Natural killer cell (primary cell): ENCODE measurements at regions not wholly inside any gene's neighbourhood (a gene's known extent, or its start where the extent isn't known, plus 50 kb on each side); places are given as distances from the start of the nearest gene placed in this dataset.

ENCODE experiments used
- ATAC-seq, 3 donors: fragments of 150-1000 bp in 2 of 3; fragments of 200-7000 bp in 1 of 3; cut with Tn5 transposase; 1 replicate in 1 of 3; 2 replicates in 2 of 3; pipeline ENCODE4 v1.10.0; 2021; ENCODE audit warnings: mild to moderate bottlenecking in 2 of 3, moderate library complexity in 2 of 3
- DNase-seq, 2 donors: peaks; one replicate each; pipeline versions ENCODE4 v3.0.0 to v3.0.0-alpha.2; 2013 to 2021; ENCODE audit warnings: mixed read lengths in 1 of 2
- H3K27ac ChIP-seq: one replicate; pipeline ENCODE4 v1.5.1; 2013; ENCODE audit warnings: mild to moderate bottlenecking, low read length
- H3K27me3 ChIP-seq: one replicate; pipeline ENCODE4 v1.6.1; 2013; ENCODE audit warnings: low read length; ENCODE audit not compliant: control insufficient read depth, insufficient read depth
- H3K36me3 ChIP-seq: one replicate; pipeline ENCODE4 v1.6.1; 2013; ENCODE audit warnings: low read length; ENCODE audit not compliant: control insufficient read depth, insufficient read depth
- H3K4me1 ChIP-seq: one replicate; pipeline ENCODE4 v1.6.1; 2013; ENCODE audit warnings: low read length; ENCODE audit not compliant: control insufficient read depth, insufficient read depth
- H3K4me3 ChIP-seq: one replicate; pipeline ENCODE4 v1.5.1; 2013; ENCODE audit warnings: low read length
- H3K9me3 ChIP-seq: one replicate; pipeline ENCODE4 v1.6.1; 2013; ENCODE audit warnings: low read length; ENCODE audit not compliant: control insufficient read depth, insufficient read depth
- H3K27ac Mint-ChIP-seq, 2 donors: one replicate each; pipeline ENCODE4 v1.8.0; 2022; ENCODE audit warnings: mild to moderate bottlenecking in 2 of 2, mixed read lengths in 2 of 2, moderate library complexity in 1 of 2
- H3K27me3 Mint-ChIP-seq, 2 donors: one replicate each; pipeline ENCODE4 v1.8.0; 2022; ENCODE audit warnings: low read depth in 2 of 2, mixed read lengths in 2 of 2
- H3K36me3 Mint-ChIP-seq: one replicate; pipeline ENCODE4 v1.8.0; 2022; ENCODE audit warnings: mixed read lengths
- H3K4me1 Mint-ChIP-seq, 2 donors: one replicate each; pipeline ENCODE4 v1.8.0; 2022; ENCODE audit warnings: mixed read lengths in 2 of 2
- H3K4me3 Mint-ChIP-seq: one replicate; pipeline ENCODE4 v1.8.0; 2022; ENCODE audit warnings: mild to moderate bottlenecking, moderate library complexity, mixed read lengths
- H3K9me3 Mint-ChIP-seq, 2 donors: one replicate each; pipeline ENCODE4 v1.8.0; 2022; ENCODE audit warnings: mixed read lengths in 2 of 2
- WGBS: methylation state at CpG from one replicate; pipeline ENCODE4 v1.1.7; 2013; ENCODE audit warnings: missing lambda C conversion rate; ENCODE audit not compliant: insufficient coverage; 5-methylcytosine and 5-hydroxymethylcytosine counted together
- intact Hi-C: fragments of 100-400 bp; cut with micrococcal nuclease; formaldehyde crosslinking; loops from one replicate; pipeline ENCODE4 v1.14.2; 2022
- TF ChIP-seq, protein P1 (sequence below): fragments of 200-600 bp; IDR thresholded peaks from one replicate; pipeline ENCODE4 v1.8.0; 2022; ENCODE audit warnings: antibody characterized with exemption

DNA sequence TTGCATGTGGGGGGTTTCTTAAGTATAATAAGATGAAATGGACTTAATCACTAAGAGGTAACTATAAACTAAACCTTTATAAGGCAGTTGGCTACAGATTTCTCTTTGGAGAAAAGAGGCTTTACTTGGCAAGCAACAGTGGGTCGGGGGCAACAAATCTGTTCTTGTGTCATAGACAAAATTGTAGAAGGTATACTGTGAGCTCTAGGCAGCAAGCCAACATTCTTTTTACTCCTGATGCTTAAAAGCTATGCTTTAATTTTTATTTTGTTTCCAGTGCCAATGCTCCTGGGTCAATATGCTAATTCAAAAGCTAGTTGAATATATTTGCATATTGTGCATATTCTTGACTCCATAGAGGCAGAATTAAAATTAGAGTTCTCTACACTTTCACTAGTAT, 495.4 kb downstream of the BTBD3 start:
- Histone ChIP-seq H3K9me3 (peaks cover 14% of the 10 kb centered on the region), H3K36me3 (no peaks in the 10 kb centered on the region), H3K4me1 (no peaks in the 10 kb centered on the region), H3K27me3 (no peaks in the 10 kb centered on the region), H3K27ac (no peak overlapping the region), H3K4me3 (no peak overlapping the region)
- Mint-ChIP-seq H3K36me3 (no peaks in the 10 kb centered on the region), H3K4me3 (no peak overlapping the region), H3K27me3 (no peaks in the 10 kb centered on the region), H3K9me3 (peaks cover 8 to 17% of the 10 kb centered on the region in 2 donors), H3K27ac (no peak overlapping the region), H3K4me1 (no peaks in the 10 kb centered on the region)
- ATAC-seq (no peak), DNase-seq (no peak)
- intact Hi-C loops: no loop called here
- 71% methylated on average over 1 of the region's 1 CpG for WGBS
- TF ChIP-seq, protein P1, sequence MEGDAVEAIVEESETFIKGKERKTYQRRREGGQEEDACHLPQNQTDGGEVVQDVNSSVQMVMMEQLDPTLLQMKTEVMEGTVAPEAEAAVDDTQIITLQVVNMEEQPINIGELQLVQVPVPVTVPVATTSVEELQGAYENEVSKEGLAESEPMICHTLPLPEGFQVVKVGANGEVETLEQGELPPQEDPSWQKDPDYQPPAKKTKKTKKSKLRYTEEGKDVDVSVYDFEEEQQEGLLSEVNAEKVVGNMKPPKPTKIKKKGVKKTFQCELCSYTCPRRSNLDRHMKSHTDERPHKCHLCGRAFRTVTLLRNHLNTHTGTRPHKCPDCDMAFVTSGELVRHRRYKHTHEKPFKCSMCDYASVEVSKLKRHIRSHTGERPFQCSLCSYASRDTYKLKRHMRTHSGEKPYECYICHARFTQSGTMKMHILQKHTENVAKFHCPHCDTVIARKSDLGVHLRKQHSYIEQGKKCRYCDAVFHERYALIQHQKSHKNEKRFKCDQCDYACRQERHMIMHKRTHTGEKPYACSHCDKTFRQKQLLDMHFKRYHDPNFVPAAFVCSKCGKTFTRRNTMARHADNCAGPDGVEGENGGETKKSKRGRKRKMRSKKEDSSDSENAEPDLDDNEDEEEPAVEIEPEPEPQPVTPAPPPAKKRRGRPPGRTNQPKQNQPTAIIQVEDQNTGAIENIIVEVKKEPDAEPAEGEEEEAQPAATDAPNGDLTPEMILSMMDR: no peak

DNA sequence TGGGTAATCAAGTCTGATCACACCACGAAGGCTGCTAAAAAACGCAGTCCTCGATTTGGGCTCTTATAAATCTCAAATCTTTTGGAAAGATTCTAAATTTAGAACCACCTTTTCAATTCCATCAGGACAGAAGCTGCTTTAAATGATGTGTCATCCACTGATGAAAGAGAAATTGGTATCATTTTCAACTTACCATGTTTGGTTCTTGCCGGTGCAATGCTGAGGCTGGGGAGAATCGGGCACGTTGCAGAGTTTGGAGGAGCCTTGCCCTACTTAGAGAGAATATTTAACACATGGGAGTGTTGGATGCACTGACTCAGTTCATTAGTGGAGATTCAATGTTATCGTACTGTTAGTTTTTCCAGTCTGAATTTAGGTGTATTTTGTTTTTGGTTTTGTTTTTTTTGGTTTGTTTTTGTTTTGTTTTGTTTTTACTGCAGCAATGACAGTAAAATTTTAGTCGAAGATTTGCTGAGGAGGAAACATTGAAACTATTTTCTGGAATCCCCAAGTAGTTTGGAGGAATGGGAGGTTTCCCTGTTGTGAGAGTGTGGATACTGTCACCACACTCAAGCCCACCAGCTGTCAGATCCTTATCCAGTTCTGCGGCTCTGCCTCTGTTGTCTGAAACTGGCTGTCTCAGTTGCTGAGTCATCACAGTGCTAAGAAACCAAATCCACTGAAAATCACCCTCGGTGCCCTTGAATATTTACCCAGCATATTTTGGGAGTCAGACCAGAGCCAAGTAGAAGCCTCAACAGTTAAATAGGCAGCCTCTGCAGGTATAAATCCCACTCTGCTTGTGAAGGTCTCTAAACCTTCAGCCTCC, 497.0 kb downstream of the BTBD3 start:
- Mint-ChIP-seq H3K27ac (no peak overlapping the region), H3K36me3 (no peaks in the 10 kb centered on the region), H3K4me1 (no peaks in the 10 kb centered on the region), H3K27me3 (no peaks in the 10 kb centered on the region), H3K4me3 (no peak overlapping the region), H3K9me3 (peaks cover 8 to 13% of the 10 kb centered on the region in 2 donors)
- TF ChIP-seq, protein P1: no peak
- no peak for ATAC-seq
- Histone ChIP-seq H3K27ac (no peak overlapping the region), H3K36me3 (no peaks in the 10 kb centered on the region), H3K9me3 (peaks cover 7% of the 10 kb centered on the region), H3K4me1 (no peaks in the 10 kb centered on the region), H3K27me3 (no peaks in the 10 kb centered on the region), H3K4me3 (no peak overlapping the region)
- intact Hi-C loops: no loop called here
- DNase-seq: no peak
- 57% methylated on average over 10 of the region's 10 CpGs for WGBS

DNA sequence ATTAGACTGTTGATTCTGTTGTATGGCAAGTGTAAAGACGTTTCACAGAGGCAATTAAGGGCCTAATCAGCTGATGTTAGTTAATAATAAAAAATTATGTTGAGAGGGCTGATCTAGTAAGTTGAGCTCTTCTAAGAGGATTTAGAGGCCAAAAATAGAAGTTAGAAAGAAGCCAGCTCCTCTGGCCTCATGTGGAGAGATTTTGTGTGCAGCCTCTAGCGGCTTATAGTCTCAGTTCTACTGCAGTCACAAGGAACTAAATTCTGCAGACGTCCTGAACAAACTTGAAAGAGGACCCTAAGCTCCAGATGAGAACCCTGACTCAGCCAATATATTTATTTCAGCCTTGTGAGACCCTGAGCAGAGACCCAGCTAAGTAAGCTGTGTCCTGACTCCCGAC, 498.6 kb downstream of the BTBD3 start:
- DNase-seq (no peak), ATAC-seq (no peak)
- Mint-ChIP-seq H3K27me3 (no peaks in the 10 kb centered on the region), H3K4me3 (no peak overlapping the region), H3K36me3 (no peaks in the 10 kb centered on the region), H3K9me3 (peaks cover 7 to 13% of the 10 kb centered on the region in 2 donors), H3K27ac (no peak overlapping the region), H3K4me1 (no peaks in the 10 kb centered on the region)
- no peaks in the 10 kb centered on the region for H3K27me3 ChIP-seq
- peaks cover 7% of the 10 kb centered on the region for H3K9me3 ChIP-seq
- H3K36me3 ChIP-seq: no peaks in the 10 kb centered on the region
- intact Hi-C loops: no loop called here
- TF ChIP-seq, protein P1: no peak
- no peaks in the 10 kb centered on the region for H3K4me1 ChIP-seq
- 75% methylated on average over 4 of the region's 4 CpGs for WGBS
- H3K27ac ChIP-seq: no peak overlapping the region
- H3K4me3 ChIP-seq: no peak overlapping the region

DNA sequence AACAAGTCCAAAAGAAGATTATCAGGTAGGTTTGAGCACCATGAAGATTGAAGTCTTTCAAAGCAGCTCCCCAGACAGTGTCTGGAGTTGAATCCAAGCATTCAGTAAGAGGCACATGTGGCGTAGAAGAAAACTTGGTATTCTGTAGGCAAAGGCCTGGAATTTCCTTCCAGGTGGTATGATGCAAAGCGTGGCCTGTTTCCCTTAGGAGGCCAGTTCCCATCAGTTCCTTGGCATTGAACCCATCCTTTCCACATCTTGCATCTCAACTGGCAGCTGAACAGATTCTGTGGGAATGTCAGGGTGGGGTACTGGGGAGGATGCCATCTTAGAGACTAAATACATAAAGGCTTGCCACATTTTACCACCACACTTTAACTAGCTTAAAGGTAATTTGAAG, 516.0 kb downstream of the BTBD3 start:
- Mint-ChIP-seq H3K27me3 (no peaks in the 10 kb centered on the region), H3K9me3 (peaks cover 8 to 15% of the 10 kb centered on the region in 2 donors), H3K4me1 (no peaks in the 10 kb centered on the region), H3K27ac (no peak overlapping the region), H3K4me3 (no peak overlapping the region), H3K36me3 (no peaks in the 10 kb centered on the region)
- DNase-seq (no peak), ATAC-seq (no peak)
- H3K4me3 ChIP-seq: no peak overlapping the region
- H3K27me3 ChIP-seq: no peaks in the 10 kb centered on the region
- H3K27ac ChIP-seq: no peak overlapping the region
- H3K4me1 ChIP-seq: no peaks in the 10 kb centered on the region
- intact Hi-C loops: no loop called here
- 66% methylated on average over 2 of the region's 2 CpGs for WGBS
- no peaks in the 10 kb centered on the region for H3K36me3 ChIP-seq
- H3K9me3 ChIP-seq: no peaks in the 10 kb centered on the region
- TF ChIP-seq, protein P1: no peak
